ENCODE measurements at regions not wholly inside any gene's neighbourhood (a gene's known extent, or its start where the extent isn't known, plus 50 kb on each side); places are given as distances from the start of the nearest gene placed in this dataset.

GRCh38 chr10:130509881-130510689 lies 373.9 kb downstream of the GLRX3 start:
- H3K4me3 ChIP-seq (replicated peaks in 1 of 2; ENCODE audit: low read depth in 2 of 2, low read length in 2 of 2): no peak overlapping the region
- TF ChIP-seq CTCF (IDR thresholded peaks at IDR 0.05; ENCODE audit: low read depth, low read length): no peak
- DNase-seq (ENCODE audit: low read depth in 2 of 2): no peak

- no peak for DNase-seq (ENCODE audit: low read depth in 2 of 2)
- no peak overlapping the region for H3K4me3 ChIP-seq (replicated peaks in 1 of 2; ENCODE audit: low read depth in 2 of 2, low read length in 2 of 2)
- no peak for TF ChIP-seq CTCF (IDR thresholded peaks at IDR 0.05; ENCODE audit: low read depth, low read length)
These were observed 374.6 kb downstream of the GLRX3 start for GRCh38 chr10:130510755-130511154.

GRCh38 chr10:130511766-130512165 lies 375.6 kb downstream of the GLRX3 start:
- DNase-seq (ENCODE audit: low read depth in 2 of 2): no peak
- TF ChIP-seq CTCF (IDR thresholded peaks at IDR 0.05; ENCODE audit: low read depth, low read length): no peak
- H3K4me3 ChIP-seq (replicated peaks in 1 of 2; ENCODE audit: low read depth in 2 of 2, low read length in 2 of 2): no peak overlapping the region

GRCh38 chr10:130512936-130513335 lies 376.7 kb downstream of the GLRX3 start:
- no peak for TF ChIP-seq CTCF (IDR thresholded peaks at IDR 0.05; ENCODE audit: low read depth, low read length)
- DNase-seq (ENCODE audit: low read depth in 2 of 2): no peak
- no peak overlapping the region for H3K4me3 ChIP-seq (replicated peaks in 1 of 2; ENCODE audit: low read depth in 2 of 2, low read length in 2 of 2)

- no peak overlapping the region for H3K4me3 ChIP-seq (replicated peaks in 1 of 2; ENCODE audit: low read depth in 2 of 2, low read length in 2 of 2)
- DNase-seq (ENCODE audit: low read depth in 2 of 2): no peak
- no peak for TF ChIP-seq CTCF (IDR thresholded peaks at IDR 0.05; ENCODE audit: low read depth, low read length)
These were observed 377.7 kb downstream of the GLRX3 start for GRCh38 chr10:130513686-130514476.

- DNase-seq (ENCODE audit: low read depth in 2 of 2): no peak
These were observed 379.5 kb downstream of the GLRX3 start for GRCh38 chr10:130515670-130516069.

More at GRCh38 chr10:130515670-130516069, 379.5 kb downstream of the GLRX3 start:
- TF ChIP-seq CTCF (IDR thresholded peaks at IDR 0.05; ENCODE audit: low read depth, low read length): no peak
- H3K4me3 ChIP-seq (replicated peaks in 1 of 2; ENCODE audit: low read depth in 2 of 2, low read length in 2 of 2): no peak overlapping the region
